ENCODE measurements at regions not wholly inside any gene's neighbourhood (a gene's known extent, or its start where the extent isn't known, plus 50 kb on each side); places are given as distances from the start of the nearest gene placed in this dataset.

GRCh38 chr20:39412091-39412490 is 449.9 kb downstream of the DHX35 start:
- Histone ChIP-seq H3K36me3 (ENCODE audit: control insufficient read depth, low read depth, low read length) (no peaks in the 10 kb centered on the region), H3K4me3 (ENCODE audit: low read length) (no peak overlapping the region), H3K27me3 (ENCODE audit: control insufficient read depth, insufficient read depth, low read length) (no peaks in the 10 kb centered on the region), H3K9ac (ENCODE audit: low read length) (no peak overlapping the region), H3K4me1 (ENCODE audit: control insufficient read depth, low read depth, low read length) (no peaks in the 10 kb centered on the region), H3K27ac (ENCODE audit: low read length) (no peak overlapping the region), H3K9me3 (ENCODE audit: control insufficient read depth, low read depth, low read length) (no peaks in the 10 kb centered on the region)

GRCh38 chr20:39399463-39399862 is 437.3 kb downstream of the DHX35 start:
- H3K4me3 ChIP-seq (ENCODE audit: low read length), result no peak overlapping the region
- H3K4me1 ChIP-seq (ENCODE audit: control insufficient read depth, low read depth, low read length), result no peaks in the 10 kb centered on the region
- no peaks in the 10 kb centered on the region for H3K27me3 ChIP-seq (ENCODE audit: control insufficient read depth, insufficient read depth, low read length)
- H3K27ac ChIP-seq (ENCODE audit: low read length), result no peak overlapping the region
- no peaks in the 10 kb centered on the region for H3K36me3 ChIP-seq (ENCODE audit: control insufficient read depth, low read depth, low read length)
- H3K9me3 ChIP-seq (ENCODE audit: control insufficient read depth, low read depth, low read length), result no peaks in the 10 kb centered on the region
- H3K9ac ChIP-seq (ENCODE audit: low read length), result no peak overlapping the region

GRCh38 chr20:39398656-39399055 is 436.5 kb downstream of the DHX35 start:
- Histone ChIP-seq H3K36me3 (ENCODE audit: control insufficient read depth, low read depth, low read length) (no peaks in the 10 kb centered on the region), H3K27ac (ENCODE audit: low read length) (no peak overlapping the region), H3K4me3 (ENCODE audit: low read length) (no peak overlapping the region), H3K4me1 (ENCODE audit: control insufficient read depth, low read depth, low read length) (no peaks in the 10 kb centered on the region), H3K27me3 (ENCODE audit: control insufficient read depth, insufficient read depth, low read length) (no peaks in the 10 kb centered on the region), H3K9ac (ENCODE audit: low read length) (no peak overlapping the region), H3K9me3 (ENCODE audit: control insufficient read depth, low read depth, low read length) (no peaks in the 10 kb centered on the region)

- no peak overlapping the region for H3K27ac ChIP-seq (ENCODE audit: low read length)
These were observed 435.5 kb downstream of the DHX35 start for GRCh38 chr20:39397646-39398045.

GRCh38 chr20:39395478-39396291 is 433.5 kb downstream of the DHX35 start:
- no peak overlapping the region for H3K9ac ChIP-seq (ENCODE audit: low read length)
- no peak overlapping the region for H3K27ac ChIP-seq (ENCODE audit: low read length)
- H3K36me3 ChIP-seq (ENCODE audit: control insufficient read depth, low read depth, low read length), result no peaks in the 10 kb centered on the region
- H3K4me1 ChIP-seq (ENCODE audit: control insufficient read depth, low read depth, low read length), result no peaks in the 10 kb centered on the region
- no peaks in the 10 kb centered on the region for H3K9me3 ChIP-seq (ENCODE audit: control insufficient read depth, low read depth, low read length)
- no peaks in the 10 kb centered on the region for H3K27me3 ChIP-seq (ENCODE audit: control insufficient read depth, insufficient read depth, low read length)
- H3K4me3 ChIP-seq (ENCODE audit: low read length), result no peak overlapping the region

More at GRCh38 chr20:39397646-39398045, 435.5 kb downstream of the DHX35 start:
- H3K36me3 ChIP-seq (ENCODE audit: control insufficient read depth, low read depth, low read length), result no peaks in the 10 kb centered on the region
- no peaks in the 10 kb centered on the region for H3K9me3 ChIP-seq (ENCODE audit: control insufficient read depth, low read depth, low read length)
- H3K9ac ChIP-seq (ENCODE audit: low read length), result no peak overlapping the region
- no peak overlapping the region for H3K4me3 ChIP-seq (ENCODE audit: low read length)
- no peaks in the 10 kb centered on the region for H3K27me3 ChIP-seq (ENCODE audit: control insufficient read depth, insufficient read depth, low read length)
- H3K4me1 ChIP-seq (ENCODE audit: control insufficient read depth, low read depth, low read length), result no peaks in the 10 kb centered on the region

- no peaks in the 10 kb centered on the region for H3K9me3 ChIP-seq (ENCODE audit: control insufficient read depth, low read depth, low read length)
- H3K36me3 ChIP-seq (ENCODE audit: control insufficient read depth, low read depth, low read length), result no peaks in the 10 kb centered on the region
- H3K4me1 ChIP-seq (ENCODE audit: control insufficient read depth, low read depth, low read length), result no peaks in the 10 kb centered on the region
These were observed 432.3 kb downstream of the DHX35 start for GRCh38 chr20:39394461-39394860.

GRCh38 chr20:39390186-39390585 is 428.0 kb downstream of the DHX35 start:
- H3K9me3 ChIP-seq (ENCODE audit: control insufficient read depth, low read depth, low read length), result no peaks in the 10 kb centered on the region
- H3K27me3 ChIP-seq (ENCODE audit: control insufficient read depth, insufficient read depth, low read length), result no peaks in the 10 kb centered on the region
- no peak overlapping the region for H3K4me3 ChIP-seq (ENCODE audit: low read length)
- H3K9ac ChIP-seq (ENCODE audit: low read length), result no peak overlapping the region
- H3K27ac ChIP-seq (ENCODE audit: low read length), result no peak overlapping the region
- no peaks in the 10 kb centered on the region for H3K36me3 ChIP-seq (ENCODE audit: control insufficient read depth, low read depth, low read length)
- H3K4me1 ChIP-seq (ENCODE audit: control insufficient read depth, low read depth, low read length), result no peaks in the 10 kb centered on the region

More at GRCh38 chr20:39394461-39394860, 432.3 kb downstream of the DHX35 start:
- Histone ChIP-seq H3K27ac (ENCODE audit: low read length) (no peak overlapping the region), H3K4me3 (ENCODE audit: low read length) (no peak overlapping the region), H3K9ac (ENCODE audit: low read length) (no peak overlapping the region), H3K27me3 (ENCODE audit: control insufficient read depth, insufficient read depth, low read length) (no peaks in the 10 kb centered on the region)

GRCh38 chr20:39381595-39381994 is 419.5 kb downstream of the DHX35 start:
- Histone ChIP-seq H3K4me3 (ENCODE audit: low read length) (no peak overlapping the region), H3K9ac (ENCODE audit: low read length) (no peak overlapping the region), H3K36me3 (ENCODE audit: control insufficient read depth, low read depth, low read length) (no peaks in the 10 kb centered on the region), H3K4me1 (ENCODE audit: control insufficient read depth, low read depth, low read length) (no peaks in the 10 kb centered on the region), H3K27me3 (ENCODE audit: control insufficient read depth, insufficient read depth, low read length) (no peaks in the 10 kb centered on the region), H3K27ac (ENCODE audit: low read length) (no peak overlapping the region), H3K9me3 (ENCODE audit: control insufficient read depth, low read depth, low read length) (no peaks in the 10 kb centered on the region)

- Histone ChIP-seq H3K27me3 (ENCODE audit: control insufficient read depth, insufficient read depth, low read length) (no peaks in the 10 kb centered on the region), H3K4me3 (ENCODE audit: low read length) (no peak overlapping the region), H3K36me3 (ENCODE audit: control insufficient read depth, low read depth, low read length) (no peaks in the 10 kb centered on the region), H3K9ac (ENCODE audit: low read length) (no peak overlapping the region), H3K9me3 (ENCODE audit: control insufficient read depth, low read depth, low read length) (no peaks in the 10 kb centered on the region), H3K27ac (ENCODE audit: low read length) (no peak overlapping the region), H3K4me1 (ENCODE audit: control insufficient read depth, low read depth, low read length) (no peaks in the 10 kb centered on the region)
These were observed 416.6 kb downstream of the DHX35 start for GRCh38 chr20:39378776-39379175.

- no peak overlapping the region for H3K9ac ChIP-seq (ENCODE audit: low read length)
- no peaks in the 10 kb centered on the region for H3K27me3 ChIP-seq (ENCODE audit: control insufficient read depth, insufficient read depth, low read length)
- H3K4me1 ChIP-seq (ENCODE audit: control insufficient read depth, low read depth, low read length), result no peaks in the 10 kb centered on the region
- no peaks in the 10 kb centered on the region for H3K36me3 ChIP-seq (ENCODE audit: control insufficient read depth, low read depth, low read length)
- no peak overlapping the region for H3K27ac ChIP-seq (ENCODE audit: low read length)
- no peak overlapping the region for H3K4me3 ChIP-seq (ENCODE audit: low read length)
- no peaks in the 10 kb centered on the region for H3K9me3 ChIP-seq (ENCODE audit: control insufficient read depth, low read depth, low read length)
These were observed 414.6 kb downstream of the DHX35 start for GRCh38 chr20:39376788-39377187.

- H3K9me3 ChIP-seq (ENCODE audit: control insufficient read depth, low read depth, low read length), result no peaks in the 10 kb centered on the region
- no peak overlapping the region for H3K27ac ChIP-seq (ENCODE audit: low read length)
- no peak overlapping the region for H3K4me3 ChIP-seq (ENCODE audit: low read length)
These were observed 402.2 kb downstream of the DHX35 start for GRCh38 chr20:39364320-39364719.

GRCh38 chr20:39359981-39360620 is 398.0 kb downstream of the DHX35 start:
- H3K9me3 ChIP-seq (ENCODE audit: control insufficient read depth, low read depth, low read length), result no peaks in the 10 kb centered on the region
- H3K4me1 ChIP-seq (ENCODE audit: control insufficient read depth, low read depth, low read length), result no peaks in the 10 kb centered on the region
- H3K9ac ChIP-seq (ENCODE audit: low read length), result no peak overlapping the region
- no peaks in the 10 kb centered on the region for H3K36me3 ChIP-seq (ENCODE audit: control insufficient read depth, low read depth, low read length)
- no peak overlapping the region for H3K4me3 ChIP-seq (ENCODE audit: low read length)
- H3K27ac ChIP-seq (ENCODE audit: low read length), result no peak overlapping the region
- H3K27me3 ChIP-seq (ENCODE audit: control insufficient read depth, insufficient read depth, low read length), result no peaks in the 10 kb centered on the region

More at GRCh38 chr20:39364320-39364719, 402.2 kb downstream of the DHX35 start:
- H3K27me3 ChIP-seq (ENCODE audit: control insufficient read depth, insufficient read depth, low read length), result no peaks in the 10 kb centered on the region
- no peak overlapping the region for H3K9ac ChIP-seq (ENCODE audit: low read length)
- no peaks in the 10 kb centered on the region for H3K4me1 ChIP-seq (ENCODE audit: control insufficient read depth, low read depth, low read length)
- H3K36me3 ChIP-seq (ENCODE audit: control insufficient read depth, low read depth, low read length), result no peaks in the 10 kb centered on the region
